SK-N-SH treated with all-trans-retinoic acid at 6 μM for 48 hours (cell line): ENCODE measurements at regions not wholly inside any gene's neighbourhood (a gene's known extent, or its start where the extent isn't known, plus 50 kb on each side); places are given as distances from the start of the nearest gene placed in this dataset.

Experiments used
- ATAC-seq: fragments of 200-7000 bp; cut with Tn5 transposase; 3 replicates; pipeline ENCODE4 v1.9.1; 2020; ENCODE audit warnings: mild to moderate bottlenecking, moderate library complexity
- ARNTL ChIP-seq: fragments of 450-650 bp; formaldehyde crosslinking; IDR thresholded peaks from 2 replicates; pipeline ENCODE4 v1.5.0; 2020; ENCODE audit warnings: low read depth, mild to moderate bottlenecking, moderate library complexity, borderline replicate concordance
- CREB5 ChIP-seq: fragments of 250-450 bp; sonication (Bioruptor Pico); IDR thresholded peaks from 2 replicates; pipeline ENCODE4 v1.5.1; 2020; ENCODE audit warnings: low read depth, mild to moderate bottlenecking, moderate library complexity
- CSDC2 ChIP-seq: fragments of 250-450 bp; sonication (Bioruptor Pico); IDR thresholded peaks from 2 replicates; pipeline ENCODE4 v1.5.0; 2020; ENCODE audit warnings: mild to moderate bottlenecking, moderate library complexity
- ESRRG ChIP-seq: fragments of 250-450 bp; sonication (Bioruptor Pico); IDR thresholded peaks from 2 replicates; pipeline ENCODE4 v1.6.1; 2021; ENCODE audit warnings: mild to moderate bottlenecking
- GLIS3 ChIP-seq: fragments of 250-450 bp; sonication (Bioruptor Pico); IDR thresholded peaks from 2 replicates; pipeline ENCODE4 v1.5.0; 2020; ENCODE audit warnings: mild to moderate bottlenecking, moderate library complexity
- ISL1 ChIP-seq: fragments of 250-450 bp; sonication (Bioruptor Pico); IDR thresholded peaks from 2 replicates; pipeline ENCODE4 v2.1.2; 2022; ENCODE audit warnings: mild to moderate bottlenecking, moderate library complexity
- OSR1 ChIP-seq: fragments of 250-450 bp; sonication (Bioruptor Pico); IDR thresholded peaks from 2 replicates; pipeline ENCODE4 v1.8.0; 2022; ENCODE audit warnings: moderate library complexity, mild to moderate bottlenecking, inconsistent platforms
- PATZ1 ChIP-seq: fragments of 250-450 bp; sonication (Bioruptor Pico); IDR thresholded peaks from 2 replicates; pipeline ENCODE4 v1.8.0; 2020; ENCODE audit warnings: mild to moderate bottlenecking, moderate library complexity, borderline replicate concordance
- POU6F1 ChIP-seq: fragments of 250-450 bp; sonication (Bioruptor Pico); IDR thresholded peaks from 2 replicates; pipeline ENCODE4 v1.8.0; 2021; ENCODE audit warnings: low read depth, mild to moderate bottlenecking, moderate library complexity, borderline replicate concordance
- RARB ChIP-seq: fragments of 250-450 bp; sonication (Bioruptor Pico); IDR thresholded peaks from 2 replicates; pipeline ENCODE4 v1.8.0; 2021; ENCODE audit warnings: mild to moderate bottlenecking, moderate library complexity
- TCF4 ChIP-seq: fragments of 250-450 bp; sonication (Bioruptor Pico); IDR thresholded peaks from 2 replicates; pipeline ENCODE4 v1.8.0; 2021; ENCODE audit warnings: mild to moderate bottlenecking, moderate library complexity, borderline replicate concordance
- TOX ChIP-seq: fragments of 250-450 bp; sonication (Bioruptor Pico); IDR thresholded peaks from 2 replicates; pipeline ENCODE4 v1.8.0; 2021; ENCODE audit warnings: mild to moderate bottlenecking, moderate library complexity, borderline replicate concordance
- TSHZ2 ChIP-seq: fragments of 250-450 bp; sonication (Bioruptor Pico); IDR thresholded peaks from 2 replicates; pipeline ENCODE4 v1.5.0; 2020; ENCODE audit warnings: mild to moderate bottlenecking, moderate library complexity
- ZC3H10 ChIP-seq: fragments of 250-450 bp; sonication (Bioruptor Pico); IDR thresholded peaks from 2 replicates; pipeline ENCODE4 v1.5.1; 2021; ENCODE audit warnings: mild to moderate bottlenecking, moderate library complexity
- ZFP3 ChIP-seq: fragments of 250-450 bp; sonication (Bioruptor Pico); IDR thresholded peaks from 2 replicates; pipeline ENCODE4 v1.5.0; 2020; ENCODE audit warnings: mild to moderate bottlenecking, moderate library complexity
- ZFP30 ChIP-seq: fragments of 450-650 bp; formaldehyde crosslinking; IDR thresholded peaks from 2 replicates; pipeline ENCODE4 v1.5.0; 2022; ENCODE audit warnings: mild to moderate bottlenecking, moderate library complexity
- ZNF565 ChIP-seq: fragments of 450-650 bp; formaldehyde crosslinking; conservative IDR thresholded peaks from 2 replicates; pipeline ENCODE4 v1.5.0; 2020; ENCODE audit warnings: low read depth, mild to moderate bottlenecking, moderate library complexity
- ZNF70 ChIP-seq: fragments of 450-650 bp; formaldehyde crosslinking; IDR thresholded peaks from 2 replicates; pipeline ENCODE4 v1.5.0; 2020; ENCODE audit warnings: mild to moderate bottlenecking, moderate library complexity
- ZNF8 ChIP-seq: fragments of 450-650 bp; formaldehyde crosslinking; IDR thresholded peaks from 2 replicates; pipeline ENCODE4 v1.5.0; 2020; ENCODE audit warnings: mild to moderate bottlenecking, moderate library complexity

GRCh38 chr2:126536605-126537200, 119.3 kb upstream of the GYPC start:
- TF ChIP-seq PATZ1 (CRISPR knock-in tag) (no peak), CSDC2 (no peak), TSHZ2 (CRISPR knock-in tag) (no peak), TCF4 (no peak), ZFP30 (CRISPR knock-in tag) (no peak), ZFP3 (no peak)
- TF ChIP-seq, all 23 proteins: peak for 0
- ATAC-seq: no peak

- TF ChIP-seq POU6F1 (CRISPR knock-in tag) (no peak), ARNTL (no peak), TOX (CRISPR knock-in tag) (no peak), TSHZ2 (CRISPR knock-in tag) (no peak), ZNF70 (CRISPR knock-in tag) (no peak), ZC3H10 (no peak), OSR1 (CRISPR knock-in tag) (no peak), ISL1 (no peak), ZFP30 (CRISPR knock-in tag) (no peak), ZNF565 (CRISPR knock-in tag) (no peak), GLIS3 (CRISPR knock-in tag) (no peak), TCF4 (no peak), ESRRG (CRISPR knock-in tag) (no peak)
- no peak for ATAC-seq
Observed at GRCh38 chr2:126539101-126539500, 116.9 kb upstream of the GYPC start.

- no peak for ATAC-seq
- TF ChIP-seq CREB5 (CRISPR knock-in tag): no peak
- TF ChIP-seq ZFP3: no peak
- no peak for TF ChIP-seq TSHZ2 (CRISPR knock-in tag)
- no peak for TF ChIP-seq ZNF8 (CRISPR knock-in tag)
- no peak for TF ChIP-seq ZNF565 (CRISPR knock-in tag)
- no peak for TF ChIP-seq GLIS3 (CRISPR knock-in tag)
- TF ChIP-seq TOX (CRISPR knock-in tag): no peak
- no peak for TF ChIP-seq PATZ1 (CRISPR knock-in tag)
- TF ChIP-seq ZC3H10: no peak
- no peak for TF ChIP-seq POU6F1 (CRISPR knock-in tag)
- TF ChIP-seq TCF4: no peak
- no peak for TF ChIP-seq ZNF70 (CRISPR knock-in tag)
- TF ChIP-seq ARNTL: no peak
- TF ChIP-seq RARB: no peak
Observed at GRCh38 chr2:126542247-126542646, 113.7 kb upstream of the GYPC start.
